Thyroid gland (tissue), 4 donors: ENCODE measurements at regions not wholly inside any gene's neighbourhood (a gene's known extent, or its start where the extent isn't known, plus 50 kb on each side); places are given as distances from the start of the nearest gene placed in this dataset.

Experiments
- DNase-seq, 2 donors: peaks; one replicate each; pipeline ENCODE4 v3.0.0-alpha.2; 2019
- H3K27ac ChIP-seq, 3 donors: fragments of 200-600 bp; sonication (generic); 1 replicate in 2 of 3; 2 replicates in 1 of 3; pipeline ENCODE4 v1.5.1; 2016 to 2019; ENCODE audit warnings: mild to moderate bottlenecking in 1 of 3, moderate library complexity in 1 of 3
- H3K27me3 ChIP-seq: fragments of 200-600 bp; sonication (generic); one replicate; pipeline ENCODE4 v1.5.1; 2019
- H3K36me3 ChIP-seq, 2 donors: fragments of 200-600 bp; sonication (generic); one replicate each; pipeline ENCODE4 v1.5.1; 2016 to 2019
- H3K4me1 ChIP-seq, 2 donors: fragments of 200-600 bp; sonication (generic); one replicate each; pipeline ENCODE4 v1.5.1; 2017 to 2019
- H3K4me3 ChIP-seq, 3 donors: fragments of 200-600 bp; sonication (generic); replicated peaks in 1 of 3; 1 replicate in 2 of 3; 2 replicates in 1 of 3; pipeline ENCODE4 v1.5.1; 2016; ENCODE audit warnings: mild to moderate bottlenecking in 1 of 3
- H3K9me3 ChIP-seq: fragments of 200-600 bp; sonication (generic); one replicate; pipeline ENCODE4 v1.5.1; 2017
- POLR2A ChIP-seq, 2 donors: fragments of 450-650 bp; IDR thresholded peaks; one replicate each; pipeline ENCODE4 v1.6.1; 2017; ENCODE audit warnings: antibody characterized with exemption in 2 of 2, mild to moderate bottlenecking in 2 of 2, moderate library complexity in 1 of 2
- WGBS, 2 donors: methylation state at CpG; one replicate each; pipeline ENCODE4 v1.1.5; 2017; 5-methylcytosine and 5-hydroxymethylcytosine counted together
- intact Hi-C: fragments of 100-400 bp; cut with DNase I; formaldehyde crosslinking; loops from one replicate; pipeline ENCODE4 v1.15.1; 2023
- TF ChIP-seq, protein P1 (sequence below), 6 experiments: fragments of 200-600 bp in 3 of 6; fragments of 450-650 bp in 3 of 6; sonication (generic) in 3 of 6; IDR thresholded peaks; one replicate each; pipeline ENCODE4 v1.5.1; 2016 to 2019; ENCODE audit warnings: antibody characterized with exemption in 6 of 6, mild to moderate bottlenecking in 2 of 6, inconsistent platforms in 1 of 6, moderate library complexity in 1 of 6

DNA sequence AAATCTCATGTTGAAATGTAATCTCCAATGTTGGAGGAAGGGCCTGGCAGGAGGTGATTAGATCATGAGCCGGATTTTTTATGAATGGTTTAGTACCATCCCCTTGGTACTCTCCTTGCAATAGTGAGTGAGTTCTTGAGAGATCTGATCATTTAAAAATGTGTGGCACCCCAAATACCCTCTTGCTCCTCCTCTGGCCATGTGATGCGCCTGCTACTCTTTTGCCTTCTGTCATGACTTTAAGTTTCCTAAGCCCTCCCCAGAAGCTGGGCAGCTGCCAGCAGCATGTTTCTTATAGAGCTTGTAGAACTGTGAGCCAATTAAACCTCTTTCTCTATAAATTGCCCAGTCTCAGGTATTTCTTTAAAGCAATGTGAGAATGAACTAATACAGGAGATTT is 72.6 kb upstream of the FIGN start:
- TF ChIP-seq, protein P1, sequence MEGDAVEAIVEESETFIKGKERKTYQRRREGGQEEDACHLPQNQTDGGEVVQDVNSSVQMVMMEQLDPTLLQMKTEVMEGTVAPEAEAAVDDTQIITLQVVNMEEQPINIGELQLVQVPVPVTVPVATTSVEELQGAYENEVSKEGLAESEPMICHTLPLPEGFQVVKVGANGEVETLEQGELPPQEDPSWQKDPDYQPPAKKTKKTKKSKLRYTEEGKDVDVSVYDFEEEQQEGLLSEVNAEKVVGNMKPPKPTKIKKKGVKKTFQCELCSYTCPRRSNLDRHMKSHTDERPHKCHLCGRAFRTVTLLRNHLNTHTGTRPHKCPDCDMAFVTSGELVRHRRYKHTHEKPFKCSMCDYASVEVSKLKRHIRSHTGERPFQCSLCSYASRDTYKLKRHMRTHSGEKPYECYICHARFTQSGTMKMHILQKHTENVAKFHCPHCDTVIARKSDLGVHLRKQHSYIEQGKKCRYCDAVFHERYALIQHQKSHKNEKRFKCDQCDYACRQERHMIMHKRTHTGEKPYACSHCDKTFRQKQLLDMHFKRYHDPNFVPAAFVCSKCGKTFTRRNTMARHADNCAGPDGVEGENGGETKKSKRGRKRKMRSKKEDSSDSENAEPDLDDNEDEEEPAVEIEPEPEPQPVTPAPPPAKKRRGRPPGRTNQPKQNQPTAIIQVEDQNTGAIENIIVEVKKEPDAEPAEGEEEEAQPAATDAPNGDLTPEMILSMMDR (IDR thresholded peaks at IDR 0.05), result no peak
- TF ChIP-seq POLR2A (IDR thresholded peaks at IDR 0.05), result no peak
- no peaks in the 10 kb centered on the region for H3K27me3 ChIP-seq
- DNase-seq, result no peak
- WGBS, 2 donors, result 92 to 95% methylated on average over 2 of the region's 2 CpGs
- H3K36me3 ChIP-seq, result no peaks in the 10 kb centered on the region
- H3K4me1 ChIP-seq, result no peaks in the 10 kb centered on the region
- no peaks in the 10 kb centered on the region for H3K9me3 ChIP-seq
- no peak overlapping the region for H3K4me3 ChIP-seq
- no peak overlapping the region for H3K27ac ChIP-seq
- intact Hi-C loops, result no loop called here

DNA sequence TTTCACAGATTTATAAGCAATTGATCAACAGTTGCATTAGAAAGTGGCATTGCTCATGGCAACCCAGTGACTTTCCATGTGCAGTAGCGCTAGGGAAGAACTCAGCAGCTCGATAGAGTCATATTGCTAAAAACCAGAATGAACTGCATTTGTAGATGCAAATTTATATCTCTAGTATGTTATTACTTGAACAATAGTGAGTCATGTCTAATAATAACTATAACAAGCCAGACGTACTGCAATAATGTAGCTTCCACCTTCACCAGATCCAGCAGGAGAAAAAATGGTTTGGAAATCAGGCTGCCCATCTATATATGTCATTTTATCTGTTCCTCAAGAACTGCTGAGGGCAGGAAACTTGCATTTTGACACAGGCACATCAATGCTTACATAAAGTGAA is 66.5 kb upstream of the FIGN start:
- intact Hi-C loops, result no loop called here
- Histone ChIP-seq H3K4me1 (no peaks in the 10 kb centered on the region), H3K4me3 (no peak overlapping the region), H3K27ac (no peak overlapping the region), H3K9me3 (no peaks in the 10 kb centered on the region), H3K36me3 (no peaks in the 10 kb centered on the region), H3K27me3 (no peaks in the 10 kb centered on the region)
- no peak for TF ChIP-seq POLR2A (IDR thresholded peaks at IDR 0.05)
- DNase-seq, result no peak
- WGBS, 2 donors, result 89 to 91% methylated on average over 3 of the region's 3 CpGs

DNA sequence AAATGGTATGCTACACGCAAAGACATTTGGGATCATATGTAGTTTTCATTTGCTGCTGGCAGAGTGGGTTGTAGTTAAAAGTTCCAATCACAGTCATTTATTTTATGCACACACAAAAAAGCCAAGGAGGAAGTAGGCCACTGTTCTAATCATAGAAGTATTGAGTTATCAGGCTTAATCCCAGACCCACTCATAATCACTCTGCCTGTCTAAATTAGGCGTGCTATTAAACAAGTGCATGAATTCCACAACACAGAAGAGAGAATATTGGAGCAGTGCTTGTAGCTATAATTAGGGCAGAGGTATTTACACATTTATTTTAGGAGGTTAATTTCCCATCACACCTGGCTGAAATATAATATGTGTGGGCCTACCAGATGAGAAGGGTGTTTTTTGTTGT is 65.7 kb upstream of the FIGN start:
- Histone ChIP-seq H3K36me3 (no peaks in the 10 kb centered on the region), H3K4me3 (no peak overlapping the region), H3K27me3 (no peaks in the 10 kb centered on the region), H3K27ac (no peak overlapping the region), H3K9me3 (no peaks in the 10 kb centered on the region), H3K4me1 (no peaks in the 10 kb centered on the region)
- 97 to 98% methylated on average over 2 of the region's 2 CpGs for WGBS, 2 donors
- no peak for DNase-seq
- intact Hi-C loops, result no loop called here
- no peak for TF ChIP-seq POLR2A (IDR thresholded peaks at IDR 0.05)
- TF ChIP-seq, protein P1 (IDR thresholded peaks at IDR 0.05), result no peak

DNA sequence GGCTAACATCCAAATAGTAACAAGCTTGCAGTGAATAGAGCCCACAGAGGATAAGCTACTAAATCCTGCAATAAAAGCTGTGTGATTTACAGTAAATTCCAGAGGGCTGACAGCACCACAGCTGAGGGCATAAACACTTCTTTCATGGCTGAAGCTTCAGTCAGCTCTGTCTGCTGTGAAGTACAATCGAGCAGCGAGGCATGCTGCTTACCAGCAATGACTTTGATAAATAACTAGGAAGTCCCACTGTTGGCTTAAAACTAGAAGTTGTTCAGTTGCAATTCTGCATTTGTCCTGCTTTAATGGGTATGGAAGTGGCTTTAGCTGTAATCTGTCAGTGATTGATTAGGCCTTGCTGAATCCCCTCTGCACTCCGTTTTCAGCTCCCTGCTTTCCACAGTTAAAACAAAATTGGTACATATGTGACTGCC is 65.2 kb upstream of the FIGN start:
- no peak overlapping the region for H3K27ac ChIP-seq
- intact Hi-C loops, result no loop called here
- H3K4me3 ChIP-seq, result no peak overlapping the region
- no peaks in the 10 kb centered on the region for H3K27me3 ChIP-seq
- no peaks in the 10 kb centered on the region for H3K4me1 ChIP-seq
- WGBS, 2 donors, result 54 to 67% methylated on average over 3 of the region's 3 CpGs
- no peaks in the 10 kb centered on the region for H3K36me3 ChIP-seq
- no peak for DNase-seq
- H3K9me3 ChIP-seq, result no peaks in the 10 kb centered on the region
- TF ChIP-seq, protein P1 (IDR thresholded peaks at IDR 0.05), result no peak
- TF ChIP-seq POLR2A (IDR thresholded peaks at IDR 0.05), result no peak

DNA sequence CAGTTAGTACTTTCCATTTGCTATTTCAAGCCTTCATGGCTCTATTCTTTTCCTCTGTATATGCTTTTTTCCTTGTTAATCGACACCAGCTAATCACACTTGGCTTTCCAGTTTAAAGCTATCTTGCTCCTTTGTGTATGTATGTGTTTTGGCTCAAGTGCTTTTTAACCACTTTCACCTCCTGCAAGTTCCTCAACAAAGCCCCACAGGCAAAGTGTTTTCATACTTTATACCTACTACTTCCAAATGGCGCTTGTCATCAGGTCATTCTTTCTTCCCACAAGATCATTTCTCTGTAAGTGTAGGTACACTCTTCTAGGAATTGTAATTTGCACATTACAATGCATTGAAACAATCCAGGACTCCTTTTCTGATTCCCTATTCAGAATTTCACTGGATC is 64.0 kb upstream of the FIGN start:
- WGBS, 2 donors, result 51 to 63% methylated on average over 2 of the region's 2 CpGs
- H3K4me3 ChIP-seq, result no peak overlapping the region

More for the DNA sequence above, 64.0 kb upstream of the FIGN start:
- Histone ChIP-seq H3K27me3 (no peaks in the 10 kb centered on the region), H3K4me1 (no peaks in the 10 kb centered on the region), H3K9me3 (no peaks in the 10 kb centered on the region), H3K27ac (no peak overlapping the region), H3K36me3 (no peaks in the 10 kb centered on the region)
- intact Hi-C loops, result no loop called here
- TF ChIP-seq, protein P1 (IDR thresholded peaks at IDR 0.05), result no peak
- TF ChIP-seq POLR2A (IDR thresholded peaks at IDR 0.05), result no peak
- DNase-seq, result no peak
